HG03108 (cell line): ENCODE measurements at regions not wholly inside any gene's neighbourhood (a gene's known extent, or its start where the extent isn't known, plus 50 kb on each side); places are given as distances from the start of the nearest gene placed in this dataset.
"Not testable (repeated sequence)": the region's sequence is repeated elsewhere in the genome, so short reads cannot be mapped to it uniquely, and the experiment has no call there.

Experiments
- ATAC-seq: cut with Tn5 transposase; IDR thresholded peaks from one replicate; pipeline ENCODE4 v1.9.1; 2021; ENCODE audit warnings: moderate library complexity; ENCODE audit not compliant: unreplicated experiment

DNA sequence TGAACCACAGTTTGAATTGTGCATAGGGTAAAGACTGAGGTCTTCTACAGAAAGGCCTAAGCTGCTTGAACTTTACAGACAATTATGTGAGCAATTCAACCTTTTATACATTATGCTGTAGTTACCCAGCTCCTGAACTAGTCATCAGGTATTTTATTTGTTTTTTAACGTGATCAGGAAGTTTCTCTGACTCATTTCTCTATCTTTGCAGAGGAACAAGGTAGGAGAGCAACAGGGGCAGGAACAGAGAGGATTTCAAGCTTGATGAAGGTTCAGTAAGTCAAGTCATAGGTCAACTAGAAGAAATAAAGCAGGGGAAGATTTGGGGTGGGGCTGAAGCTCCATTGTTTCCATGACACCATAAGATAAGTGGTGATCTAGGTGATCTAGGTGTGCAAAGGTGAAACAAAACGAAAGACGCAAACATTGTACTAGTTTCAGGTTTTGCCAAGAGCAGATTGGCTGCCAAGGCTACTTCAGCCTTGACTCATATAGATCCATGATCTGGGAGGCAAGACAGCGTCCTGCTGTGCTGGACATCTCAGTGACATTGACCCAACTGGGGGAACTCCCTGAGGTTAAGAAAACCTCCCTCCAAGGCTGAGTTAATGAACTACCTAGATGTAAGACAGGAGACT, 198.1 kb downstream of the DAD1 start:
- peak; percentile 51 for ATAC-seq

DNA sequence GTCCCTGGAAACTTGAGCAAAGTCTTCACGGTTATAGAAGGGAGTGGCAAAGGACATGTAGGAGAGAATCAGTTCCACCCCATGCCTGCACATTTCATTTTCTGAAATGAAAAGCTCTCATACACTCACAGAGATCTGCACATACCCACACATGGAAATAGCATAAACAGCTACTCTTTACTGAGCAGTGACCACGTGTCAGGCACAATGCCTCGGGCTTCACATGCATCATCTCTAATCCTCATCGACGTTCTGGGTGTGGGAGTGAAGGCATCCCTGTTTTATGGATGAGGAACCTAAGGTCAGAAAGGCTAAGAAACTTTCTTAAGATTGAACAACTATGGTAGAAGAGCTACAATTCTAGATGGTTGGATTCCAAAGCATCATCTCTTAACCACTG, 198.8 kb downstream of the DAD1 start:
- no peak for ATAC-seq

DNA sequence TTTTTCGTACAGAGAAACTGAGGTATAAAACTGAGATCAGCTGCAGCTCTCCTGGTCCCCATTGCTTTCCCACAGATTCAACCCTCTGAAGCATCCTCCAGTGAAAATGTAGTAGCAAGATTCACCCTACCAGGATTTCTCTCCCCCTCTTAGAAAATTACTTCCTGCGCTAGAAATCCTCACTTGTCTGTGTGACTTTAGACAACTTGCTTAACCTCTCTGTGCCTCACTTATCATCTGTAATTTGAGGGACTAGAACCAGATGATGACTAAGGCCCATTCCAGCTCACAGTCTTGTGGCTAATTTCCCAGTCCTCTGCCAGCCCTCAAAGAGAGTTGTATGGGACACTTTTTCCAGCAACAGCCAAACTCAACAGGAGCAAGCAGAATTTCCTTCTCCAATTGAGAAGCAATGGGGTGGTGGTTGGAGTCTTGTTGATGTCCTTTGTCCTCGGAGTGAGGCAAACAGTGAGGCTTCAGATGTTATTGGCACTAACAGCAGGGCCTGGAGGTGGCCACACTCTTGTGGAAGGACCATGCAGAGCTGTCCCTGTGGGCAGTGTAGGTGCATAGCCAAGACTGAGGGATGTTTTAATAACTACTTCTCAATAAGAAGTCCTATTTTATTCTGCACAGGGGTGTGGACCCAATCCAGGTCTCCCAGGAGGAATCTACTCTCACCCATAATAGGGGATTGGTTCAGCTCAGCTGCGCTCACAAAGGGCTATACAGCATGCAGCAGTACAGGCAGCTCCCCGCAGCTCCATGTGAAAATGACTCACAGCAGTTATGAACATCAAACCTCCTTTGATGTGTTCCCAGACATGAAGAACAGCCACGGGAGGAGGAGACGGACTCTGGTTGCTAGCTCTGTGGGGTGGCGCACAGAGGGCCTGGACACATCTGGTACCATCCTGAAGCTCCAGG, 200.1 kb downstream of the DAD1 start:
- no peak for ATAC-seq

DNA sequence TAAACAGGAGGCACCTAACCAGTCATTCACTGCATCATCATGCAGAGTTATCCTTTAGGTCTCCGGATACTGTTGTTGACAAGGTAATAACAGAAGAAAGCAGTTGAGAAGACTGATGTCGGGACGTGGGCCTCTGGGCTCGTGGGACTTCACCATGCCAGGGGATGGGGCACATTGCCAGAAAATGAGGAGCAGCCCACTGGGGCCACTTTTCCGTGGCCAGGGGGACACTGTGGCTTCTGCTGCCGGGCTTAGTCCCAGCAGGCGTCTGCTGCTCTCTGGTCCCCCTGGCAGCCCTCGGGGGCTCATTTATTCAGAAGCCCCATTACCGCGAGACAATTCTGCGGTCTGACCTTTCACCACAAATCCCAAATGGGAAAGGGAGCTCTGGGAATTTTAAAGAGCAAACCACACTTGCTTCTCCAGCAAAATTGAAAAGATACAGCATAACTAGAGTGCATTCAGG, 201.2 kb downstream of the DAD1 start:
- ATAC-seq, result no peak

DNA sequence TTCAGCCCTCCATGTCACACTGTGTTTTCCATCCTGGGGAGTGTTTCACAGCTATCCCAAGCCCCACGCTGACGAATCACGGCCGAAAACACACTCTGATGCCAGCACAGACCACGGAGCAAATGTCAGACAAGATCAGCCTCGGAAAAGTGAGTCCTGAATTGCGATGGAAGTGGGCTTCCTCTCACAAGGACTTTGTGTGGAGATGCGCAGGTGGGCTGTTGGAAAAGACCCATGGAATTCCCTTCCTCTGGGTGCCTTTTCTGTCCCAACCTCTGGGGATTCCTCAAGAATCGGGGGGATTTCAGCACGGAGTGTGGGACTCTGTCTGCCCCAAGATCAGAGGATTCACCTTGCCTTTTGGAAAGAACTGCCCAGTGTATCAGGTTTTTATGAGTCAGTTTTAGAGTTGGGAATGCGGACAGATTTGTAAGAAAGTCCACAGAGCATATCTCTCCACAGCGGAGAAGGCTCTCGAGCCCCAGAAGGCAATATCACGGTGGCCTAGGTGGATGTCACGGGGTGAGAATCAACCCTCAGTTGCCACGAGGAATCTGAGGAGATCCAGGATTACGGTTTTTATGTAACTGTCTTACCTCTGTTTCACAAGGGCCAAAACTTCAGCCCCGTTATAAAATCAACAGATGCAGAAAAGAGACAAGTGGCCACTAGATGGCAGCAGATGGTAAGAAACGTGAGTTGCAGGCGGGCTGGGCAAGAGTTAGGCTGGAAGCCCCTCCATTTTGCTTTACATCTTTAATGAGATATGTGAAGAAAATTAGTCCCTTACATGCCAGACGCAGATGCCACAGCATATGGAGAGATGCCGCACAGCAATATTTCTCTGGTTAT, 201.9 kb downstream of the DAD1 start:
- no peak for ATAC-seq

DNA sequence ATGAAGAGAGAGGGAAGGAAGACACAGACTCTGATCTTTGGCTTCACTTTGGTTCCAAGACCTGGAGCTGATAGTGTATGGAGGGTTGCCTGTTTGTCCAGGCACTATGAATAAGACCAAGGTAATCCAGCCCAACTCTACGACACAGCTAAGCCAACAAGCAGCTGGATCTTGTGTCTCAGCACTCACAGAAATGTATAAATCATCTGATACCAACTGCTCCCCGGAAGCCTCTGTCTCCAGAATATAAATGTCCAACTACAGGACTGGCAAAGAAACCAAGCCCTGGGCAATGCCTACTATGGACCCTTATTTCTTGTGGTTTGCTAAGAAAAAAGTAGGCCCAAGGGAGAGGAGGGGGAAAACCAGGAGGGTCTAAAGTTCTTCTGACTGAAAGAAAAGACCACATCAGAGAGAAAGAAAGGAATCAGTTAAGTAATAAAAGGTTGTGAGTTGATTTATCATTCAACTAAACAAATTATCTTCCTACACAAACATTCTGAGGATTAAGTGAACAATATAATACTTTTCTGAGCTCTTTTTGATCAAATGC, 204.0 kb downstream of the DAD1 start:
- ATAC-seq, result no peak

DNA sequence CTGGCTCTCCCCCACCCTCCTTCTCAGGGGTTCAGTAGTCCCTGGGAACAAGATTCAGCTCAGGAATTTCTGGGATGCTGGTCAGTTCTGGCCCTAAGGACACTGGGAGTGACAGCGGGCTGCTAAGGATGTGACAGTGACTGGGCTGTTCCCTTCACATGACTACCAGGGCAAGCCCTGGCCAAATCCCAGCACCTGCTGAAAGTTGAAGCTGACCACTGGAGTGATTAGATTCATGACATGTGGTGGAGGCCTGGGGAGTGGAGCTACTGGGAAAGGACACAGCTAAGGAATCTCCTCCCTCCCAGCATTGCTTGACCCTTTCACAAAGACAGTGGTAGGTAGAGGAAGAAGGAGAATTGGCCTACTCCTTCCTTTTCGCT, 204.9 kb downstream of the DAD1 start:
- ATAC-seq, result peak; percentile 22

DNA sequence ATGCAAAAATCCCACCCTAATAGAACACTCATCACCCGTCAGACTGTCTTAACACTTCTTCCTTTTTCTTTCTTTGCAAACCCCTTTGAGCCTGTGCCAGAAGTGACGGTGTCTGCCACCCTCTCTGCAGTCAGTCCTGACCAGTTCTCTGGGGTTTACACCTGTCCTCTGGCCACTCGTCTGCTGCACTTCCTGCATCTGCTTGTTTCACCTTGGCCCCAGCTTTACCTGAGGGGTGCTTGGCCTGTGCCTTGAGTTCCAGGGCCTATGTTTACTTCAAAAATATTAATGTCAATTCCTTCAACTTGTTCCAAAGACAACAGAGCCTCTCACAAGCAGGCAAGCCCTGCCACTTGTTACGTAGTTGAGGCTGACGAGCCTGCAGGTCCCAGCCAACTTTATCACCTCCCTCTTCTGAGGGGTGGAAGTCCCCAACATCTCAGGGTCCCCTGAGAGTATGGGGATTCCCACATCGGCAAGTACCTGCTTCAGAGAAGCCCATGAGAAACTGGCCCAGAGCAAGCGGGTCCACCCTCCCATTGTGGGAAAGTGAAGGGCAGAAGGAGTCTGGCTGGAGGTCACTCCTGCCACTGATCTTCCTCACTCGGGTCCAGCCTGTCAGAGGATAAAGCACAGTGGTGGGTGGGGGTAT, 205.4 kb downstream of the DAD1 start:
- peak; percentile 43 for ATAC-seq

DNA sequence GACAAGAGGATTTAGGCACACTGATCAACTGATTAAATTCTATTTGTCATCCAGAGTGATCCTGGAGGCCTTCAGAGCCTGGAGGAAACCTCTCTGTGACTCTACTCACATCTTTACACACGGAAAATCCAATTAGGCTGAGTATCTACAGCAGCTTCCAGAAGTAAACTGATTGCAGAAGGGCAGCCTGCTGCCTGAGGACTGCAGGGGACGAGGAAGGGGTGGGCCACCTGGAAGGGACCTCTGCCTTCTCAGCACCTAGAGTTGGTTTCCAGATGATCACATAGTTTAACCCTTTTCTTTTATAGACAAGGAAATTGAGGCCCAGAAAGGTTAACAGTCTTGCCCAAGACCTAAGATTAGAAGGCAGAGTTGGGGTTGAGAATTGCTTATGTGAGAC, 206.1 kb downstream of the DAD1 start:
- ATAC-seq, result no peak

DNA sequence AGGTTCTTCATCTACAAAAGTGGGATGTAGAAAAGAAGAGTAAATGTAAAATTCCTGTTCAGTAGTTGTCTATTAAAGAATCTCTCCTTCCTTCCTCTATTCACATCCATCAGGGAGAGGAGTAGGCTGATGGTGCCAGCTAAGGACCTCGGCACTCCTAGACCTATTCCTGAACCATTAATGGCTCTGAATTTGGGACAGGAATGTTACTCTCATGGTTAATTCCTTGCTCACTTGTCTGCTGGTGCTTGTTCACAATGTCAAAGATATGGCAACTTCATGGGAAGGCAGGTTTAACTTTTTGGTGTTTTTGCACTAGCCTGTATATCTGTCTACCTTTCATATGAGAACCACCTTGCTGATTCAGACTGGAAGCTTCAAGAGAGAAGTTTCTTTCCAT, 206.6 kb downstream of the DAD1 start:
- ATAC-seq, result no peak

DNA sequence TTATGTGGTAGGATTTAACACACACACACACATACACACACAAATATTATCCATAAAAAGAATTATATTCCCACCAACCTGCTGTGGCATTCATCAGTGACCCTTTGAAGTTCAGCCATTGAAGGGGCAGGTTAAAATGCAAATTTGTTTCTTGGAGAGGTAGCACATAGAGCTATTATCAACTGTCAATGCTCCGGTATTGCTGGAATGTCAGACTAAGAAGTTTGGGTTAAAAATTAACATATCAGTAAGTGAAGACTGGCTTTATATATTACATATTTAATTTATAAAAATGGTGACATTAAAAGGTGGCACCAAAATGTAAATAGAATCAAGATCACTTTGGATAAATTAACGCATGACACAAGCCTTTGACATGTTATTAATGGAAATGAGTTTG, 207.3 kb downstream of the DAD1 start:
- no peak for ATAC-seq

DNA sequence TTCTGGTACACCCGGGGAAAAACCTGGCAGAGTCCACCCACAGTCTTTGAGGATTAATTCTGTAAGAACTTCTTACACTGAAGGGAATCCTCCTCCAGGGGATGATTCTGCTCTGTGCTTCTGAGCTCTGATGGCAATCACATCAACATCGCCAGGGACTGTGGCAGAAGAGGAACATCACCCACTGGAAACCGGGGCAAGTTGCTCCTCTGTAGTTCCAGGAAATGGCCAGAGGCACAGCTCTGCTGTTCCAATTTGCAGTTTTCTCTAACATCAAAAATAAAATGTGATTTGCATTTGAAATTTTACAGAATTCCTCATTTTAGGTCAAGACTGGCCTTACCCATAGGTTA, 207.6 kb downstream of the DAD1 start:
- no peak for ATAC-seq

DNA sequence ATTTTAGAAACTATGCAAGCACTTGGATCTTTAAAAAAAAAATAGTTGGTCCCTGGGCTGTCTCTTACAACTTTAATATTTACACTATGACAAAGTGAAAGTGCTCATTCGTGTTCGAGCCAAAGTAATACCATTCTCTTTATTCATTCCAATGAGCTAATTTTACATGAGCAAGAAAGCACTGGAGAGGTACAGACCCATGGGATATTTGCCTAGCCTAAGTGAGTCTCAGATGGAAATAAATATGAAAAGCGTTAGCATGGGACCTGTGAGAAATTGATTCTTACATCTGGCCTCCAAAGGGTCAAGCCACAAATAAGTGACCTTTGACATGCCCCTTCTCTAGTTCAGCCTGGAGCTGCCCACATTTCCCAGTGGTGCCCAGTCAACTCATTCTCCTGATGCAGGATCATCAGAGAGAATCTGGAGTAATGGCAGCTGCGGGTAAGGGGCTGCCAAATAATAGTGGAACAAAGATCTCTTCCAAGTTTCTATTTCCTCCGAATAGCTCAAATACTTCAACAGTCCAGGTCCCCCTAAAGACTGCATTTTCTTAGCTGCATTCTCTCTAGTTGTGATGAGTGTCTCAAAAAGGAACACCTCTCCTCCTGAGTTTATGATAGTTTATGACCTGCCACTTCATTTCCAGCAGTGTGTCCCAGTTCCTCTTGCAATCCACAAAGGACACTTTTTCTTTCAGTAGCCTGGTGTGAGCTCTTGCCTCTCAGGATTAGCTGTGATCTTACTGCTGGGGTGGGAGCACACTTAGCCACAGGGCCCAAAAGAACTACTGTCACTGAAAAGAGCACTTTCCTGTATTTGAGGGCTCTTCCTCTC, 208.2 kb downstream of the DAD1 start:
- ATAC-seq, result no peak

DNA sequence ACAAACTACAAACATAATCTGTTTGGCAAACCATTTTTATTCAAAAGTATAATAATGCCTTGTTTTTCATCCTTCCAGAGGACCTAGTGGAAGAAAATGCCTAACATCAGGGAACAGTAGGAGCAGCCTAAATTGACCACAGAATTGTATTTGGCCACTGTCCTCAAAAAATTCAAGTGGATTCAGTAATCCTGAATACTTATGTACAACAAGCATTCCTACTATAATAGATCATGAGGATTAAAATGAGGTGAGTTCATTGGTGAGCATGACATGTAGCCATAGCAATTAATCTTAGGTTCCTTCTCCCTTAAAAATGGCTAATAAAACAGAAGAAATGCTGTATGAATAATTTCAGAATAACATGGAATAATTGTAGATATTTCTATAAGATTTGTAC, 209.3 kb downstream of the DAD1 start:
- ATAC-seq, result no peak

DNA sequence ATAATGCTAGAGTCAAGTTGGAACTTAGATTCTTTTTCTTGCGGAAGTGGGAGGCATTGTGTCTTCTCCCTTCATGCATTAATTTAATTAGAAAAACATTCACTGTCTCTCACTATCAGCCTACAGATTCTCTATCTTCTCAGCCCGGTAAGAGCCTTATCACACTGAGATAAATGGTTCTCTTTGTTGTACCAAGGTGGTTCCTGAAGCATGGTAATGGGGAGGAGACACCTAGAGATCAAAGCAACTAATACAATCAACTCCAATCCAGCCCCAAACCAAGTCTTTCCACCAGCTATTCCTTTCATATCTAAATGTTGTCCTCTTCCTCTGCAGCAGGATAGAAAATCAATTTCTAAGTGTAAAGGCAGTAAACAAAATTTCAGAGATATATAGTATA, 210.8 kb downstream of the DAD1 start:
- ATAC-seq, result no peak

DNA sequence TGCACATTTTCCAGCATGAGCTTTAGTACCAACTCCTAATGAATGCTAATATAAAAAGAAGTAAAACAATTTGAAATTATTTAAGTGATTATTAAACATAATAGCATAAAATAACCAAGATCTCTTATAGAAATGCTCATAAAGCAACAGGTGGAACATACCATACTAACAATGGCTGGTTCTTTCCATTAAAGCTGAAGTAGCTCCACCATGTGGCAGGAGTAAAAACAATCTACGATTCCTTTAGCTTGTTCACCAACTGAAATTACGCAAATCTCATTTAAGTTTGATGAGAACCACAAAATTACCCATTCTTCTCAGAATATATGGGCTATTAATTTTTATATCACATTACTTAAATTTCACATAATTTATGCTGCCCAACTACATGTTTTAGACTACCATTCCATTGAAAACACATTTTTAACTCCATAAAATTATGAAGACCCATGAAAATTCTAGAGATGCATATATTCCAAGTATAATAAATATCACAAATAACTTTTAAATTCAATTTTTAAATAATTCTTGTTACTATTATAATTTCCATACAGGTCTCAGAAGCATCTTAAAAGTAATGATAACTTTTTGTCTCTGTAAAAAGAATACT, 213.6 kb downstream of the DAD1 start:
- ATAC-seq, result no peak

DNA sequence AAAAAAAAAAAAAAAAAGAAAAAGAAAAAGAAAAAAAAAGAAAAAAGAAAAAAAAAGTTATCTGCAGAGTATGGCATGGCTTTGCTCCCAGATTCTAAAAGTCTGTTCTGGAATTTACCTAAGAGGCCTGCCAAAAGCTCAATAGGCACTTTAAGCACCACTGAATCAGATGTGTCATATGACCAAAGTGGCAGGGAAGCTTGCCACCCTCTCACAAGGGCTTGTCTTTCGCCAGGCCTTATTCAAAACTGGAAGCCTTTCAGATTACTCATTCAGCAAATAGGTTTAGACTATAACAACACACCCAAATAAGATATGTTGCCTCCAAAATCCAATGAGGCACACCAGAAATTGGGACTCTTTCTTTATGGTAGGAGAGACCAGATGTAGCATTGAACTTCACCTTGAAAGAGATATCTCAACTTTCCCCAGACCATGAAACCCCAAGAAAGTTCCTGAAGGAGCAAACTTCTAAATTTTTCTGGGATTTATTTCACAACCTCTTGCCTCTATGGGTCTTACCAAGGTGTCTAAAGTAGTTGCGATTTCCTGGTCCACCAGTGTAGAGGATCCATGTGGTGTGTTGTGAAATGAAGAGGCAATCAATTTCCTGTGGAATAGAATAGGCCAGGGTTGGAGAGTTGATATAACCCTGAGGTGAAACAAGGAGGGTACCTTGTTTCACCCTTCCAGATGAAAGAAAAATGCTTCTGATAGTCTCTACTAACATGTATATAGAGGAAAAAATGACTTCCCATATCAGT, 218.8 kb downstream of the DAD1 start:
- ATAC-seq, result no peak

DNA sequence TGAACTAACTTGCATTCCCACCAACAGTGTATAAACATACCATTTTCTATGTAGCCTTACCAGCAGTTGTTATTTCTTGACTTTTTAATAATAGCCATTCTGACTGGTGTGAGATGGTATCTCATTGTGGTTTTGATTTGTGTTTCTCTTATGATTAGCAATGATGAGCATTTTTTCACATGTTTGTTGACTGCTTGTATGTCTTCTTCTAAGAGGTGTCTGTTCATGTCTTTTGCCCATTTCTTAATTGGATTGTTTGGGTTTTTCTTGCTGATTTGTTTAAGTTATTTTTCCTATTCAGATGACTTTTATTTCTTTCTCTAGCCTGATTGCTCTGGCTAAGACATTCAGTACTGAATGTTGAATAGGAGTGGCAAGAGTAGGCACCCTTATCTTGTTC, 230.3 kb downstream of the DAD1 start:
- no peak for ATAC-seq

DNA sequence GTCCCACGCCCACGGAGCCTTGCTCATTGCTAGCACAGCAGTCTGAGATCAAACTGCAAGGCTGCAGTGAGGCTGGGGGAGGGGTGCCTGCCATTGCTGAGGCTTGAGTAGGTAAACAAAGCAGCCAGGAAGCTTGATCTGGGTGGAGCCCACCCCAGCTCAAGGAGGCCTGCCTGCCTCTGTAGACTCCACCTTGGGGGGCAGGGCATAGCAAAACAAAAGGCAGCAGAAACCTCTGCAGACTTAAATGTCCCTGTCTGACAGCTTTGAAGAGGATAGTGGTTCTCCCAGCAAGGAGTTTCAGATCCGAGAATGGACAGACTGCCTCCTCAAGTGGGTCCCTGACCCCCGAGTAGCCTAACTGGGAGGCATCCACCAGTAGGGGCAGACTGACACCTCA, 239.7 kb downstream of the DAD1 start:
- not testable (repeated sequence) for ATAC-seq
